NCI-H1694 (cell line): ENCODE measurements at regions not wholly inside any gene's neighbourhood (a gene's known extent, or its start where the extent isn't known, plus 50 kb on each side); places are given as distances from the start of the nearest gene placed in this dataset.
"Not testable (repeated sequence)": the region's sequence is repeated elsewhere in the genome, so short reads cannot be mapped to it uniquely, and the experiment has no call there.

ENCODE experiments used
- DNase-seq: peaks from one replicate; lab custom pipeline; 2025; lab: John Stamatoyannopoulos, UW

- DNase-seq, result no peak
These were observed 1146.0 kb downstream of the UQCRFS1 start for GRCh38 chr19:28066988-28067387.

GRCh38 chr19:28066161-28066560, 1146.8 kb downstream of the UQCRFS1 start:
- DNase-seq, result no peak

GRCh38 chr19:28065026-28065425, 1147.9 kb downstream of the UQCRFS1 start:
- no peak for DNase-seq

- no peak for DNase-seq
These were observed 1149.2 kb downstream of the UQCRFS1 start for GRCh38 chr19:28063702-28064101.

GRCh38 chr19:28061111-28061510, 1151.8 kb downstream of the UQCRFS1 start:
- no peak for DNase-seq

- not testable (repeated sequence) for DNase-seq
These were observed 1155.9 kb downstream of the UQCRFS1 start for GRCh38 chr19:28057026-28057425.

GRCh38 chr19:28051047-28051446, 1161.9 kb downstream of the UQCRFS1 start:
- no peak for DNase-seq

- DNase-seq, result no peak
These were observed 1163.1 kb downstream of the UQCRFS1 start for GRCh38 chr19:28049875-28050274.

- DNase-seq, result no peak
These were observed 1166.0 kb downstream of the UQCRFS1 start for GRCh38 chr19:28046932-28047331.

GRCh38 chr19:28045621-28046020, 1167.3 kb downstream of the UQCRFS1 start:
- no peak for DNase-seq

GRCh38 chr19:28044477-28044876, 1168.5 kb downstream of the UQCRFS1 start:
- no peak for DNase-seq

- DNase-seq, result no peak
These were observed 1170.4 kb downstream of the UQCRFS1 start for GRCh38 chr19:28042516-28042915.

- no peak for DNase-seq
These were observed 1173.1 kb downstream of the UQCRFS1 start for GRCh38 chr19:28039677-28040381.

GRCh38 chr19:28037186-28037585, 1175.8 kb downstream of the UQCRFS1 start:
- DNase-seq, result no peak

- no peak for DNase-seq
These were observed 1176.5 kb downstream of the UQCRFS1 start for GRCh38 chr19:28036486-28036885.

GRCh38 chr19:28034936-28035335, 1178.0 kb downstream of the UQCRFS1 start:
- no peak for DNase-seq

GRCh38 chr19:28028881-28029444, 1184.0 kb downstream of the UQCRFS1 start:
- no peak for DNase-seq

- DNase-seq, result no peak
These were observed 1185.8 kb downstream of the UQCRFS1 start for GRCh38 chr19:28027116-28027515.

GRCh38 chr19:28026636-28027035, 1186.3 kb downstream of the UQCRFS1 start:
- no peak for DNase-seq

GRCh38 chr19:28024920-28025319, 1188.0 kb downstream of the UQCRFS1 start:
- no peak for DNase-seq

- no peak for DNase-seq
These were observed 1189.9 kb downstream of the UQCRFS1 start for GRCh38 chr19:28023064-28023463.

- DNase-seq, result no peak
These were observed 1190.4 kb downstream of the UQCRFS1 start for GRCh38 chr19:28022506-28022905.

GRCh38 chr19:28021259-28022185, 1191.4 kb downstream of the UQCRFS1 start:
- no peak for DNase-seq
